ENCODE measurements at regions not wholly inside any gene's neighbourhood (a gene's known extent, or its start where the extent isn't known, plus 50 kb on each side); places are given as distances from the start of the nearest gene placed in this dataset.

DNA sequence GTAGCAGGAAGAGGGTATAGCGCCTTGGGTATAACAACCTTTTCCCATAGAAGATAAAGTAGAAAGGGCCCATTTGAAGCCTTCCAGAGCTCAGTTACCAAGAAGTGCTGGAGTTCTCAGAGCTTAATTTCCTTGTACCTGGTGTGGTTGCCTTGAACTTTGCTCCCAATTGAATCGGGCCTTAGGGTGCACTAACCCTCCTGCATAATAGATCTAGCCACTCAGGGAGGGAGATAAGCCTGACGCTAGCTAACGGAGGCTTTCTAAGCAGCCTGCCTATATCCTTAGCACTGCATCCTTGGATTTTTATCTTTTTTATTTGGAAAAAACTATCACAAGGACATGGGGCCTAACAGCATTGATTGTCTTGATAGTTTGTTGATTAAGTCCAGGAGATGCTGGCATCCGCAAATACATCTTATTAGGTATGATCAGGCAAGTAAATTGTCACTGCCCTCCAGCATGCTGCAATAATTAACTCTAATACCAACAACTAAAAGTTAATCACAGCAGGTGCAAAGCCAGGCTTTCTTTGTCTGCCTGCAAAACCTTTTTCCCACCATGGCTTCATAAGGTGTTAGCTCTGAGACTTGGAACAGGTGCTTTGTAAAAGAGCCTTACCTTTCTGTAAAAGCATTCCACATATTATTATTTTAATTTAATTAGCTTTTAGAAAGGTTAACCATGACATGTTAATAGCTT is 199.4 kb downstream of the SREK1 start:
- TF ChIP-seq, protein P1, sequence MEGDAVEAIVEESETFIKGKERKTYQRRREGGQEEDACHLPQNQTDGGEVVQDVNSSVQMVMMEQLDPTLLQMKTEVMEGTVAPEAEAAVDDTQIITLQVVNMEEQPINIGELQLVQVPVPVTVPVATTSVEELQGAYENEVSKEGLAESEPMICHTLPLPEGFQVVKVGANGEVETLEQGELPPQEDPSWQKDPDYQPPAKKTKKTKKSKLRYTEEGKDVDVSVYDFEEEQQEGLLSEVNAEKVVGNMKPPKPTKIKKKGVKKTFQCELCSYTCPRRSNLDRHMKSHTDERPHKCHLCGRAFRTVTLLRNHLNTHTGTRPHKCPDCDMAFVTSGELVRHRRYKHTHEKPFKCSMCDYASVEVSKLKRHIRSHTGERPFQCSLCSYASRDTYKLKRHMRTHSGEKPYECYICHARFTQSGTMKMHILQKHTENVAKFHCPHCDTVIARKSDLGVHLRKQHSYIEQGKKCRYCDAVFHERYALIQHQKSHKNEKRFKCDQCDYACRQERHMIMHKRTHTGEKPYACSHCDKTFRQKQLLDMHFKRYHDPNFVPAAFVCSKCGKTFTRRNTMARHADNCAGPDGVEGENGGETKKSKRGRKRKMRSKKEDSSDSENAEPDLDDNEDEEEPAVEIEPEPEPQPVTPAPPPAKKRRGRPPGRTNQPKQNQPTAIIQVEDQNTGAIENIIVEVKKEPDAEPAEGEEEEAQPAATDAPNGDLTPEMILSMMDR (IDR thresholded peaks at IDR 0.05) = no peak
- TF ChIP-seq POLR2A (IDR thresholded peaks at IDR 0.05) (no peak), EP300 (IDR thresholded peaks at IDR 0.05) (no peak)

Data from ovary (tissue), 3 donors.